ENCODE measurements at regions not wholly inside any gene's neighbourhood (a gene's known extent, or its start where the extent isn't known, plus 50 kb on each side); places are given as distances from the start of the nearest gene placed in this dataset.

DNA sequence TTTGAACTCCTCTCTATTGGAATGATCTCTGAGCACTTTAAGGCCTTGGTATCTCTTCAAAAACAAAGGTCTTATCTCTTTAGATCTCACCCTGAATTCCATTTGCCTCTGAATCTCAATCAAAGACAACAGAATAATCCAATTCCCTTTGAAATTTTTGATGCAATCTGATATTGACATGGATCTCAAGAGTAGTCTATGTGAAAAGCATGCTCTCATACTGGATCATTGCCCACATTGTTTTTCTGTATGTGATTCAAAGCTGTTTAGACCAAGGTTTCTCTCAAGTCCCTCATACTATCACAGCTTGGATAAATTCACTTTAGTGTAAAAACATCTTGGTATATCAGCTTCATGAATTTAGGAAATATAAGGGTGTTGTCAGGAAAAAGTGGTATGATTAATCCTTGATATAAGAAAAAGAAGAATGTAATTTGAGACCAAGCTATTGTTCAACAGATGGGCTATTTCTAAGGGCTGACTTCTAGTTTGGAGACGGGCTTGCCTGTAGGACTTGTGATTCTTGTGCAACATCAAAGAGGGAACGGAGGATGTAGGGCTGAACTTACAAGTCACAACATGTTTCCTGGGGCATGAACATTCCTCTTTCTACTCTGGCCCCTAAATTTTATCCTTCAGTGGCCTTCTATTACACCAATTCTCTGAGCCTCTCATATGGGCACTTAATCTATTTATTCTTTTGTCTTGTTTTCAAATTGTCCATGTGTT is 77.9 kb upstream of the CITED2 start:
- no peaks in the 10 kb centered on the region for H4K20me1 ChIP-seq (replicated peaks; ENCODE audit: control insufficient read depth, insufficient read depth, low read length)
- in situ Hi-C loops (cut with MboI): no loop called here
- intact Hi-C loops (cut with micrococcal nuclease): no loop called here
- H3K36me3 ChIP-seq (ENCODE audit: control insufficient read depth, insufficient read depth, low read length): no peaks in the 10 kb centered on the region
- no peak for ATAC-seq
- H3K4me3 ChIP-seq: no peak overlapping the region
- 61% methylated on average over 2 of the region's 2 CpGs for WGBS (ENCODE audit: insufficient coverage, low coverage, missing lambda C conversion rate)
- DNase-seq (ENCODE audit: extremely low read depth in 1 of 4, low spot score in 3 of 4): no peak
- POLR2A ChIA-PET: interaction anchor here (1.0 to 1.2 kb wide), 2 partner anchors 78 to 80 kb away, joined by 3 to 5 read pairs; partner anchors contain the start of gene CITED2
- H3K9me3 ChIP-seq (replicated peaks; ENCODE audit: control insufficient read depth, insufficient read depth, low read depth, low read length): no peaks in the 10 kb centered on the region
- peaks cover 0 to 32% of the 10 kb centered on the region in 2 experiments; a peak in 4 of 5 replicates for H3K4me1 ChIP-seq (replicated peaks in 1 of 2; ENCODE audit: control insufficient read depth in 2 of 2, insufficient read depth in 2 of 2, low read length in 2 of 2)
- CTCF ChIA-PET (ENCODE audit: low intra/inter-chr PET ratio): no interaction called here
- H3K9ac ChIP-seq (ENCODE audit: insufficient read depth in 1 of 2, low read depth in 2 of 2, low read length in 2 of 2): no peak overlapping the region
- no peaks in the 10 kb centered on the region for H3K9me1 ChIP-seq (ENCODE audit: control insufficient read depth, insufficient read depth, low read length)
- H3K79me2 ChIP-seq (ENCODE audit: control insufficient read depth, insufficient read depth, low read length): no peaks in the 10 kb centered on the region
- H3K4me2 ChIP-seq (ENCODE audit: insufficient read depth, low read length): no peak overlapping the region
- no peak overlapping the region for H3K27ac ChIP-seq (ENCODE audit: extremely low read depth, low read depth, low read length)
- no TSS peak for BruUV-seq (replicated peaks)
- H2AFZ ChIP-seq (ENCODE audit: low read depth, low read length): peak overlapping the region; percentile 69
- H3K27me3 ChIP-seq (ENCODE audit: control insufficient read depth in 2 of 2, insufficient read depth in 2 of 2, low read length in 2 of 2): no peaks in the 10 kb centered on the region
- FAIRE-seq: no peak
- TF ChIP-seq CEBPG (CRISPR knock-in tag; IDR thresholded peaks at IDR 0.05) (peak; percentile 35; the same call in 1 of the 2 replicates), CEBPG (tag; conservative IDR thresholded peaks at IDR 0.05 in 1 of 2, IDR thresholded peaks at IDR 0.05 in 1 of 2) (no peak), GABPA (tag; conservative IDR thresholded peaks at IDR 0.05; ENCODE audit: low read depth) (no peak), TEAD2 (tag; IDR thresholded peaks at IDR 0.05) (0 out of 2 replicates have a peak, but pooled peaks have one; percentile 33), BRCA1 (IDR thresholded peaks at IDR 0.05) (no peak), BRCA1 (CRISPR knock-in tag; IDR thresholded peaks at IDR 0.05) (no peak), CEBPB (tag; IDR thresholded peaks at IDR 0.05) (peak; percentile 87)
- TF ChIP-seq, protein P1, sequence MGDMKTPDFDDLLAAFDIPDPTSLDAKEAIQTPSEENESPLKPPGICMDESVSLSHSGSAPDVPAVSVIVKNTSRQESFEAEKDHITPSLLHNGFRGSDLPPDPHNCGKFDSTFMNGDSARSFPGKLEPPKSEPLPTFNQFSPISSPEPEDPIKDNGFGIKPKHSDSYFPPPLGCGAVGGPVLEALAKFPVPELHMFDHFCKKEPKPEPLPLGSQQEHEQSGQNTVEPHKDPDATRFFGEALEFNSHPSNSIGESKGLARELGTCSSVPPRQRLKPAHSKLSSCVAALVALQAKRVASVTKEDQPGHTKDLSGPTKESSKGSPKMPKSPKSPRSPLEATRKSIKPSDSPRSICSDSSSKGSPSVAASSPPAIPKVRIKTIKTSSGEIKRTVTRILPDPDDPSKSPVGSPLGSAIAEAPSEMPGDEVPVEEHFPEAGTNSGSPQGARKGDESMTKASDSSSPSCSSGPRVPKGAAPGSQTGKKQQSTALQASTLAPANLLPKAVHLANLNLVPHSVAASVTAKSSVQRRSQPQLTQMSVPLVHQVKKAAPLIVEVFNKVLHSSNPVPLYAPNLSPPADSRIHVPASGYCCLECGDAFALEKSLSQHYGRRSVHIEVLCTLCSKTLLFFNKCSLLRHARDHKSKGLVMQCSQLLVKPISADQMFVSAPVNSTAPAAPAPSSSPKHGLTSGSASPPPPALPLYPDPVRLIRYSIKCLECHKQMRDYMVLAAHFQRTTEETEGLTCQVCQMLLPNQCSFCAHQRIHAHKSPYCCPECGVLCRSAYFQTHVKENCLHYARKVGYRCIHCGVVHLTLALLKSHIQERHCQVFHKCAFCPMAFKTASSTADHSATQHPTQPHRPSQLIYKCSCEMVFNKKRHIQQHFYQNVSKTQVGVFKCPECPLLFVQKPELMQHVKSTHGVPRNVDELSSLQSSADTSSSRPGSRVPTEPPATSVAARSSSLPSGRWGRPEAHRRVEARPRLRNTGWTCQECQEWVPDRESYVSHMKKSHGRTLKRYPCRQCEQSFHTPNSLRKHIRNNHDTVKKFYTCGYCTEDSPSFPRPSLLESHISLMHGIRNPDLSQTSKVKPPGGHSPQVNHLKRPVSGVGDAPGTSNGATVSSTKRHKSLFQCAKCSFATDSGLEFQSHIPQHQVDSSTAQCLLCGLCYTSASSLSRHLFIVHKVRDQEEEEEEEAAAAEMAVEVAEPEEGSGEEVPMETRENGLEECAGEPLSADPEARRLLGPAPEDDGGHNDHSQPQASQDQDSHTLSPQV (IDR thresholded peaks at IDR 0.05): 0 out of 2 replicates have a peak, but pooled peaks have one; percentile 15

Measured in K562 (cell line).